ENCODE measurements at regions not wholly inside any gene's neighbourhood (a gene's known extent, or its start where the extent isn't known, plus 50 kb on each side); places are given as distances from the start of the nearest gene placed in this dataset.

DNA sequence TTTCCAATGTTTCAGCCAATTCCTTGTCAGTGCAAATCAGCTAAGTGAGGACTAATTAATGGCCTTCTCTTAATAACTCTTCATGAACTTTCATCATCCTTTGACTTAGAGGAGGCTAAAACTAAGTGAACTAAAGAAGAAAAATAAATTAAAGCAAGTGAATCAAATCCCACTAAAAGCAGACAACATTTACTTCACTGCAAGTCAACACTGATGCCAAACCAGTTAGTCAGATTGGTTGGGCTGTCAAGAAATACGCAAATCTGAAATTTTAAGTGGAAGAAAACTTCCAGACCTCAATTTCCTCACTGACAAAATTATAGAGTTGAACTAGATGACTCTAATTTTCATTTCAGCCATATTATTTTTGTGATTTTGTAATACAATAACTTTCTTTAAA is 137.2 kb upstream of the PRLR start (continued):
- TF ChIP-seq PRMT3 (CRISPR knock-in tag; IDR thresholded peaks at IDR 0.05; ENCODE audit: borderline replicate concordance, low read depth) (no peak), ARNTL (CRISPR knock-in tag; IDR thresholded peaks at IDR 0.05) (no peak), HDAC1 (CRISPR knock-in tag; IDR thresholded peaks at IDR 0.05) (no peak), ZFP41 (CRISPR knock-in tag; IDR thresholded peaks at IDR 0.05; ENCODE audit: borderline replicate concordance) (no peak), ARNT (IDR thresholded peaks at IDR 0.05) (no peak), HDAC6 (IDR thresholded peaks at IDR 0.05; ENCODE audit: low read depth, low read length) (no peak), MATR3 (CRISPR knock-in tag; IDR thresholded peaks at IDR 0.05) (no peak), ZKSCAN5 (CRISPR knock-in tag; IDR thresholded peaks at IDR 0.05) (no peak)
- TF ChIP-seq, protein P1, sequence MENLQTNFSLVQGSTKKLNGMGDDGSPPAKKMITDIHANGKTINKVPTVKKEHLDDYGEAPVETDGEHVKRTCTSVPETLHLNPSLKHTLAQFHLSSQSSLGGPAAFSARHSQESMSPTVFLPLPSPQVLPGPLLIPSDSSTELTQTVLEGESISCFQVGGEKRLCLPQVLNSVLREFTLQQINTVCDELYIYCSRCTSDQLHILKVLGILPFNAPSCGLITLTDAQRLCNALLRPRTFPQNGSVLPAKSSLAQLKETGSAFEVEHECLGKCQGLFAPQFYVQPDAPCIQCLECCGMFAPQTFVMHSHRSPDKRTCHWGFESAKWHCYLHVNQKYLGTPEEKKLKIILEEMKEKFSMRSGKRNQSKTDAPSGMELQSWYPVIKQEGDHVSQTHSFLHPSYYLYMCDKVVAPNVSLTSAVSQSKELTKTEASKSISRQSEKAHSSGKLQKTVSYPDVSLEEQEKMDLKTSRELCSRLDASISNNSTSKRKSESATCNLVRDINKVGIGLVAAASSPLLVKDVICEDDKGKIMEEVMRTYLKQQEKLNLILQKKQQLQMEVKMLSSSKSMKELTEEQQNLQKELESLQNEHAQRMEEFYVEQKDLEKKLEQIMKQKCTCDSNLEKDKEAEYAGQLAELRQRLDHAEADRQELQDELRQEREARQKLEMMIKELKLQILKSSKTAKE (CRISPR knock-in tag; IDR thresholded peaks at IDR 0.05; ENCODE audit: borderline replicate concordance): no peak

DNA sequence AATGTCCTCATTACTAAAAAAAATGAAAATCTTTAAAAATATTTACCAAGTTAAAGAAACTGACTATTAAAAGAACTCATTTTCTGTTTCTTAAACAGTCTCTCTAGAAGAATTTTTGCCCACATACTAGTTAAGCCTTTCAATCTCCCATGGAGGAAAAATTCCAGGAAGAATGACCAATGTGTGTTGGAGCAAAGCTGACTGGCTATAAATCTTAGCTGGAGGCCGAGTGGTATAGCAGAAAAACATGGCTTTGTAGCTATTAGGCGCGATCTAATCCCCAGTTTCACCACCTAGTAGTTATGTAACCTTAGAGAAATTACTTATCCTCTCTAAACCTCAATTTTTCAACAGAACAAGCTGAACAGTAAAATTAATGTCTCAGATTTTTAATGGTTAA is 135.5 kb upstream of the PRLR start:
- no peak for ATAC-seq
- intact Hi-C loops (cut with micrococcal nuclease; ENCODE audit: unreplicated experiment) (no loop called here), in situ Hi-C loops (cut with HindIII; ENCODE audit: extremely low pct_ligation_motif_present, low pct_unique_long_range_greater_than_20kb) (no loop called here)
- Histone ChIP-seq H3K9me3 (ENCODE audit: low read length) (no peaks in the 10 kb centered on the region), H3K27me3 (ENCODE audit: control insufficient read depth in 1 of 2, insufficient read depth in 2 of 2, low read length in 2 of 2) (no peaks in the 10 kb centered on the region; a peak in 1 of 5 replicates), H3K4me3 (replicated peaks in 1 of 3; ENCODE audit: insufficient read depth in 1 of 3, low read depth in 2 of 3, low read length in 3 of 3) (no peak overlapping the region), H3K27ac (ENCODE audit: extremely low read length, insufficient read depth, low read length) (no peak overlapping the region), H3K9ac (ENCODE audit: insufficient read depth, low read depth, low read length) (no peak overlapping the region), H3K36me3 (replicated peaks in 1 of 2; ENCODE audit: control insufficient read depth in 1 of 2, insufficient read depth in 2 of 2, low read length in 2 of 2) (no peaks in the 10 kb centered on the region), H2AFZ (ENCODE audit: low read length) (no peak overlapping the region), H3K4me1 (ENCODE audit: insufficient read depth, low read length) (no peaks in the 10 kb centered on the region), H3K79me2 (ENCODE audit: insufficient read depth, low read length) (no peaks in the 10 kb centered on the region), H4K20me1 (ENCODE audit: insufficient read depth, low read length) (no peaks in the 10 kb centered on the region), H3K4me2 (ENCODE audit: low read depth, low read length) (no peak overlapping the region)
- 50% methylated on average over 3 of the region's 3 CpGs for whole genome bisulfite sequencing (ENCODE audit: low lambda C conversion rate)
- FAIRE-seq: no peak
- POLR2A ChIA-PET: no interaction called here
- CTCF ChIA-PET (ENCODE audit: low intra/inter-chr PET ratio, low total read pairs): no interaction called here
- BruUV-seq (replicated peaks): no TSS peak
- DNase-seq (ENCODE audit: low spot score): no peak
- TF ChIP-seq ZNF138 (CRISPR knock-in tag; IDR thresholded peaks at IDR 0.05; ENCODE audit: low read depth) (no peak), ZNF615 (CRISPR knock-in tag; IDR thresholded peaks at IDR 0.05; ENCODE audit: borderline replicate concordance) (no peak), ZSCAN31 (CRISPR knock-in tag; IDR thresholded peaks at IDR 0.05; ENCODE audit: low read depth) (no peak), SNRNP70 (IDR thresholded peaks at IDR 0.05; ENCODE audit: low read depth, low read length) (no peak), KLF12 (CRISPR knock-in tag; IDR thresholded peaks at IDR 0.05; ENCODE audit: borderline replicate concordance) (no peak), ATM (IDR thresholded peaks at IDR 0.05; ENCODE audit: borderline replicate concordance) (no peak), TRIM24 (CRISPR knock-in tag; IDR thresholded peaks at IDR 0.05) (no peak), HMGA1 (CRISPR knock-in tag; conservative IDR thresholded peaks at IDR 0.05) (no peak), ZNF225 (CRISPR knock-in tag; IDR thresholded peaks at IDR 0.05) (no peak), GATA4 (IDR thresholded peaks at IDR 0.05; ENCODE audit: borderline replicate concordance, low read depth) (no peak)
- TF ChIP-seq, protein P2, sequence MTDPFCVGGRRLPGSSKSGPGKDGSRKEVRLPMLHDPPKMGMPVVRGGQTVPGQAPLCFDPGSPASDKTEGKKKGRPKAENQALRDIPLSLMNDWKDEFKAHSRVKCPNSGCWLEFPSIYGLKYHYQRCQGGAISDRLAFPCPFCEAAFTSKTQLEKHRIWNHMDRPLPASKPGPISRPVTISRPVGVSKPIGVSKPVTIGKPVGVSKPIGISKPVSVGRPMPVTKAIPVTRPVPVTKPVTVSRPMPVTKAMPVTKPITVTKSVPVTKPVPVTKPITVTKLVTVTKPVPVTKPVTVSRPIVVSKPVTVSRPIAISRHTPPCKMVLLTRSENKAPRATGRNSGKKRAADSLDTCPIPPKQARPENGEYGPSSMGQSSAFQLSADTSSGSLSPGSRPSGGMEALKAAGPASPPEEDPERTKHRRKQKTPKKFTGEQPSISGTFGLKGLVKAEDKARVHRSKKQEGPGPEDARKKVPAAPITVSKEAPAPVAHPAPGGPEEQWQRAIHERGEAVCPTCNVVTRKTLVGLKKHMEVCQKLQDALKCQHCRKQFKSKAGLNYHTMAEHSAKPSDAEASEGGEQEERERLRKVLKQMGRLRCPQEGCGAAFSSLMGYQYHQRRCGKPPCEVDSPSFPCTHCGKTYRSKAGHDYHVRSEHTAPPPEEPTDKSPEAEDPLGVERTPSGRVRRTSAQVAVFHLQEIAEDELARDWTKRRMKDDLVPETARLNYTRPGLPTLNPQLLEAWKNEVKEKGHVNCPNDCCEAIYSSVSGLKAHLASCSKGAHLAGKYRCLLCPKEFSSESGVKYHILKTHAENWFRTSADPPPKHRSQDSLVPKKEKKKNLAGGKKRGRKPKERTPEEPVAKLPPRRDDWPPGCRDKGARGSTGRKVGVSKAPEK (CRISPR knock-in tag; IDR thresholded peaks at IDR 0.05; ENCODE audit: borderline replicate concordance): no peak
- TF ChIP-seq, protein P3, sequence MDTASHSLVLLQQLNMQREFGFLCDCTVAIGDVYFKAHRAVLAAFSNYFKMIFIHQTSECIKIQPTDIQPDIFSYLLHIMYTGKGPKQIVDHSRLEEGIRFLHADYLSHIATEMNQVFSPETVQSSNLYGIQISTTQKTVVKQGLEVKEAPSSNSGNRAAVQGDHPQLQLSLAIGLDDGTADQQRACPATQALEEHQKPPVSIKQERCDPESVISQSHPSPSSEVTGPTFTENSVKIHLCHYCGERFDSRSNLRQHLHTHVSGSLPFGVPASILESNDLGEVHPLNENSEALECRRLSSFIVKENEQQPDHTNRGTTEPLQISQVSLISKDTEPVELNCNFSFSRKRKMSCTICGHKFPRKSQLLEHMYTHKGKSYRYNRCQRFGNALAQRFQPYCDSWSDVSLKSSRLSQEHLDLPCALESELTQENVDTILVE (CRISPR knock-in tag; IDR thresholded peaks at IDR 0.05): no peak

All from HepG2 (cell line).